Activated naive CD4-positive, alpha-beta T cell (primary cell): ENCODE measurements at regions not wholly inside any gene's neighbourhood (a gene's known extent, or its start where the extent isn't known, plus 50 kb on each side); places are given as distances from the start of the nearest gene placed in this dataset.

Experiments
- DNase-seq, 4 experiments: peaks; one replicate each; lab custom pipeline; 2025; lab: John Stamatoyannopoulos, UW

DNA sequence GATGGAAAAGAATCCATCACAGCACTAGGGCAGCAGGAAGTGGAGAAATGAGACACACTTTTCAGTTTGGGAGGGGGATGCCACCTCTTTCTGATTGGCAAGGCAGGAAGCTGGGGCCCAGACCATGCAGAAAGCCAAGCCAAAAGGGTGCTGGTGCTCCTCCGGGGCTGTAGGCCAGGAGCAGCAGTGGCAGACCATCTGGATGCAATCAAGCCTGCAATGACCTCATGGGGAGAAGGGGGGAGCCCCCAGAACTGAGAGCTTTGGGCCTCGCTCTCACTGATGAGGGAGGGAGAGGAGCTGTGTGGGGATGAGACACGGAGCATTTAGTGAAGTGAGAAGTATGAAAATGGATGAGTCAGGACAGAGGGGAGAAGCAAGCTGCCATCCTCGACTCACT, 141.3 kb upstream of the NALF2 start:
- DNase-seq, result no peak

GRCh38 chrX:69362354-69362753, 141.8 kb upstream of the NALF2 start:
- no peak for DNase-seq

DNA sequence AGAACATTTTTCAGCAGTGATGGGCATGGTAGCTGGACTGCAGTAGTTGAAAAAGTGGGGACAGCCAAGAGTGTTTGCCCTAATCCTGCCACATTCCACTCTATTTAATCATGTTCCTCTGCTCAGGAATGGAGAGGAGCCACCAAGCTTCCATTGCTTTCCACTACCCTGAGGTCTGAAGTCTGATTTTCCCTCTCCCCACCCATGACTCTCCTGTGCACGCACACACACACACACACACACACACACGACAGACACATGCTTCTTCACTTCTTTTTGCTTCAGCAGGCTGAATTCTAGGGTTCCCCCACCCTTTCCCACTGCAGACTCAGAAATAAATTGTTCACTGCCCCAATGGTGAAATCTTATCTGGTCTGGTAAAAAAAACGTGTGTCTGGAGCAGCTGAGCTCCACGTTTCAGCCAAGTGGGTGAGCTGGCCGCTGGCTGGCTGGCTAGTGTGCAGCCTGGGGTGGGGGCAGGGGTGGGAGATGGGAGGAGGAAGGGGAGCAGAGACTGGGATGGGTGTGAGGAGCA, 142.7 kb upstream of the NALF2 start:
- DNase-seq, result no peak

- no peak for DNase-seq
Measured at GRCh38 chrX:69357317-69357716, 146.8 kb upstream of the NALF2 start.

DNA sequence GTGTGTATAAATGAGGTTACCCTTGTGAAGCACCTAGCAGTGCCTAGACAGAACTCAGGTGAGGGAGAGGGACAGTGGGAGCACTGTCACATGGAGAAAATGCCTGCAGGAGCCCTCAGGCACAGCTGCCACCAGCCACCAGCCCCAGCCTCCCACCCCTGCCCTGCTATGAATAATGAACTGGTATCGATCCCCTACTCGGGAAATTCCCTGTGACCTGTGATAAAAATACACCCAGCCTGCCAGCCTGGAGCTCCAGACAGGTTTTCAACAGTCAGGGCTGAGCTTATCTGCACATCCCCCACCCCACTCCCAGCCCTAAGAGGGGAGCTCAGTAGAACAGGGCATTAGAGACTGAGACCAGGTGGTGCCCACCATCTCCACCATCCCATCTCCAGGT, 159.6 kb upstream of the PJA1 start:
- DNase-seq, result no peak

DNA sequence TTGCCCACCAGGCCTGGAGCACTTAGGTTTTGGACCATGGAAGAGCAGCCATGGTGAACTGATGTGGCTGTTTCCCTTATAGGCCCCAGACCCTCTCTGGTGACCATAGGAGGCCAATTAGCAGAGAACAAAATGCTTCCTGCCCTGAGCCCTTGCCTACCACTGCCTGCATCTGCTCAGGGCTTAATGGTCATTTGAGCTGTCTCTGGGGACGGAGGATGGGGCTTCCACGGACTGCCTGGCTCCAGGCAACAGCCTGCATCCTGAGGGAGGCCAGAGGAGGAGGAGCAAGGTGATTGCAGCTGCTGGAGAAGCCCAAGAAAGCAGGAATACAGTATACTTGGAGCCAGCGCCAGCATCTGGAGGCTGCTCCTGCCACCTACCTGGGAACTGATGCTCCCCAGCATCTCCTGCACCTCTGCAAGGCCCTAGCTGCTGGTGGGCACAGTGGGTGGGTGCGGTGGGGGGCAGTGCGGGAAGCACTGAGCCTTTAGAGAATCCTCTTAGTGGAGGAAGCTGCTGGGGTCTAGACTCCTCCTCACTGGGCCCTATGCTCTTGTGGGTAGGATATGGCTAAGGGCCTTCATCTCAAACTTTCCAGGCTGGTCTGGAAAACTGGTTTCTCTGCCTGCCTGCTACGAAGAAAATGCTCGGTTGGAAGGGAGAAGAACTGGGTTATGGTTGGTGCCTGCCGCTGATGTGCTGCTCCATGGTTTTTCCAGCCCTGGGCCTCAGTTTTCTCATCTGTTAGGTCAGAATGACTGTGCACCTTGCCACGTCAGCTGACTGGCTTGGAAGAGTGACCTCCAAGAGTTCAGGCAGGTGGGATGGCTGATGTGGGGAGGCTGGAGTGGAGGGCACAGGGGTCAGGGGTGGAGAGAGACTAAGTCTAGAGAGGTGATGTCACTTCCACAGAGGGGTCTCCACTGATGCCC, 158.8 kb upstream of the PJA1 start:
- DNase-seq, result no peak

- DNase-seq, result no peak
Measured at GRCh38 chrX:69321789-69322188, 156.5 kb upstream of the PJA1 start.

GRCh38 chrX:69321006-69321655, 155.9 kb upstream of the PJA1 start:
- no peak for DNase-seq

- DNase-seq, result no peak
Measured at GRCh38 chrX:69320116-69320515, 154.9 kb upstream of the PJA1 start.

- DNase-seq, result no peak
Measured at GRCh38 chrX:69319376-69319775, 154.1 kb upstream of the PJA1 start.

GRCh38 chrX:69318651-69319340, 153.5 kb upstream of the PJA1 start:
- no peak for DNase-seq

- no peak for DNase-seq
Measured at GRCh38 chrX:69317721-69318120, 152.5 kb upstream of the PJA1 start.

GRCh38 chrX:69314436-69315348, 149.4 kb upstream of the PJA1 start:
- DNase-seq, result no peak

DNA sequence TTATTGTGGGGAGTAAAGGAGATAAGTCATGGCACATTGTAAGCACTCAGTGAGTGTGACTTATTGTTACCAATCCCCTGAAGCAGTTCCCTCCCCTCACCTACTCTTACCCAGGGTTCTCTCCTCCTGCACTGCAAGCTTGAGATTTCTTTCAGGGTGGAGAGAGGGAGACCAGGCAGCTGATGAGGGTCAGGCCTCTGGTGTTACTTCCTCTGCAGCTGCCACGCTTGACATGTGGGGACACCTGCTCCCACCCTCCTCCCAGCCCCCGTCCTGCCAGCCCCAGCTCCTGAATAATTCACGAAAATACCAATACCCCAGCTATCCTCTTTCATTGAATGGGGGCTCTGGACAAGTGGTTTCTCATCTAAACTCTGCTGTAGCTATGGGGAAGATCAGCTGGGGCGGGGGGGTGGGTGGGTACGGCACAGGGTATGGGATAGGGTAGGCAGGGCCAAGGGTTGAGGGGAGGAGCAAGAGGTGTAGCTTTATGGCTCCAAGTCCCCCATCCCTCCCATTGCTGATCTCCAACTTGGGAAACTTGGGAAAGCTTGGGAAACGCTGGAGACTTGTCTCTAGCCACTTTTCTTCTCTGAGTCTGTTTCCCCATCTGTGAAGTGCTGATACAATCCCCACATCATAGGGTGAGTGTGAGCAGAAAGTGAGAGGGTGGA, 148.5 kb upstream of the PJA1 start:
- no peak for DNase-seq

DNA sequence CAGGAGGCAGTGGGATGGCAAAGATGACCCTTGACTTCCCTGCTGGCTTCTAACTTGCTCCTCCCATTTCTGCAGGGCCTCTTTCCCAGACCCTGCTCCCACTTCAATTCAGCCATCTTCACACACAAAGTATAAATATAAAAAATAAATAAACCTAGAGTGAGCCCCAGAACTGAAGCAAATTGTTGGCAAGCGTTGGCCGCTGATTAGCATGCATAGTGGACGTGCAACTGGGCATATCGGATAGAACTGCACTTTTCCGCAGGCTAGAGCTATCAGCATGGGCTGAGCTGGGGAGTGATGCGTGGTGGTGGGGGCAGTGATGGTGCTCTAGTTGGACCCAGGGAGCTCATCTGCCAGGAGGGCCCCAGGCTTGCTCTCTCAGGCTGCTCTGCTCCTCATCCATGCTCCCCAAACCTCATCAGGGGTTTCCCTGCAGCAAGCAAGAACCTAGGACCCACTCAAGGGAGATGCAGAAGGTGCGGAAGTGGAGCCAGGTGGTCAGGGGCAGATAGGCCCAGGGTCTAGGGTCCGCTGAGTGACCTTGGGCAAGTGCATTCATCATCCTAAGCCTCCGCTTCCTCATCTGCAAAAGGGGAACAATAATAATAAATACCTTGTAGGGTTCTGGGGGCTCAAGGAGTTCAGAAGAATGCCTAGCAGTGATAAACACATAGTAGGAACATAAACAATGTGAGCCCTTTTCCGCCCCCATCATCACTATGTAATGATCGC, 146.8 kb upstream of the PJA1 start:
- no peak for DNase-seq

DNA sequence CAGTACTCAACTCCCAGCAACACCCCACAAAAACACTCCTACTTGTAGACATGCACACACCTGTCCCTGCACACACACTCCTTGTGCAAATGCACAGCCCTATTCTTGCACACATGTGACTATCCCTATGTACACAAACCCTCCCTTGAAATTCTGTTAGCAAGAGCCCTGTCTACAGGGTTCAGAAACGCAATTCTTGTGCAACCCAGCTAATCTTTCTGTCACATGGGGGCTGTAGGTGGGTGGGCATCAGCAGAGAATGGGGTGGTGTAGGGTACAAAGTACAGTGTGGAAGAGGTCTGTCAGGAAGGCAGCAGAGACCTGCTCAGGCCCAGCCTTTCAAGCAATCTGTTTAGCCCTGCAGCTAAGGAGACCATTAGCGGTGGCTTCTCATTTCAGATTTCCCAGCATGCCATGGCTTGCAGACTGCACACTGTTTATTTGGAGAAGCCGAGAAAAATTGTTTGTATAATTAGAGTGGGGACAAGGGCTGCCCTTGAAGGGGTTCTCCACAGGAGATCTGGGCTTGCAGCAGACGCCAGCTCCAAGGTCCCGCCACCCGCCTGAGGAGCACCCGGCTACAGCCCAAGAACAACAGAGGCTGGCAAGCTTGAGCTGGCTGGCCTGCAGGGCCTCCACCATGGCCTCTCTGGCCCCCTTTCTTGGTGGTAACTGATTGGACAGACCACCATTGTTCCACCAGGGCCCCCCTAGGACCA, 144.0 kb upstream of the PJA1 start:
- DNase-seq, result no peak

GRCh38 chrX:69307756-69308155, 142.5 kb upstream of the PJA1 start:
- DNase-seq, result no peak

- no peak for DNase-seq
Measured at GRCh38 chrX:69307029-69307428, 141.8 kb upstream of the PJA1 start.

DNA sequence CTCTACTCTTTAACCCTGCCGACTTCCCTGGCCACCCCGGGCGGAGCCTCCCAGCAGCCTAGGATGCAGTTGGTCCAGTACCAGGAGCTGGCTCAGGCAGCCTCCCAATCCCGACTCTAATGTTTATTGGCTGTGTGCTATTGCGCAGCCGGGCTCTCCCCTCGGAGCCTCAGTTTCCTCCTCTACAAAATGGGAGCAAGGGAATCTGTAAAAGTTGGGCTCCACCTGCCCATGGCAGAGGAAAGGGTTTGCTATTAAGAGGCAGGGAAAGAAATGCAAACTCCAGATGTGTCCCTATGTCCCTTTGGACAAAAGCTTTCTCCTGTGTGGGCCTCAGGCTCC, 140.8 kb upstream of the PJA1 start:
- no peak for DNase-seq
